ENCODE measurements at regions not wholly inside any gene's neighbourhood (a gene's known extent, or its start where the extent isn't known, plus 50 kb on each side); places are given as distances from the start of the nearest gene placed in this dataset.
"Not testable (repeated sequence)": the region's sequence is repeated elsewhere in the genome, so short reads cannot be mapped to it uniquely, and the experiment has no call there.

DNA sequence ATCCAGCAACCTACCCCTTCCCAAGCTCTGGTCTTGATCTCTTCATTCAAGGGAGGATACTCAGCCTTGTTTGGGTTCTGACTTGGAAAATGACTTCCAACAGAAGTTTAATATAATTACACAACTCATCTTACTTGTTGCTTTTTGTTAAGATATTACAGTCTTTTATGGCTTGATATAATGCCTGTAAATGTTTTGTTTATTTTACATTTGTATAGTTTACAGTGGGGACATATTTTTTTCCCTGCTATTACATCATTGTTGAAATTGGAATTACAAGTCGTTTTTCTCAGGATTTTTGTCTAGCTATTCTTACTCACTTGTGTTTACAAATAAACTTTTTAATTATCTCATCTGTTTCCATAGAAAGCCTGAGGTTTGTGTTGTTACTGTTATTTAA, 436.0 kb downstream of the CNTNAP4 start:
- no peak overlapping the region for H3K4me3 ChIP-seq (ENCODE audit: low read length)
- TF ChIP-seq, protein P1, sequence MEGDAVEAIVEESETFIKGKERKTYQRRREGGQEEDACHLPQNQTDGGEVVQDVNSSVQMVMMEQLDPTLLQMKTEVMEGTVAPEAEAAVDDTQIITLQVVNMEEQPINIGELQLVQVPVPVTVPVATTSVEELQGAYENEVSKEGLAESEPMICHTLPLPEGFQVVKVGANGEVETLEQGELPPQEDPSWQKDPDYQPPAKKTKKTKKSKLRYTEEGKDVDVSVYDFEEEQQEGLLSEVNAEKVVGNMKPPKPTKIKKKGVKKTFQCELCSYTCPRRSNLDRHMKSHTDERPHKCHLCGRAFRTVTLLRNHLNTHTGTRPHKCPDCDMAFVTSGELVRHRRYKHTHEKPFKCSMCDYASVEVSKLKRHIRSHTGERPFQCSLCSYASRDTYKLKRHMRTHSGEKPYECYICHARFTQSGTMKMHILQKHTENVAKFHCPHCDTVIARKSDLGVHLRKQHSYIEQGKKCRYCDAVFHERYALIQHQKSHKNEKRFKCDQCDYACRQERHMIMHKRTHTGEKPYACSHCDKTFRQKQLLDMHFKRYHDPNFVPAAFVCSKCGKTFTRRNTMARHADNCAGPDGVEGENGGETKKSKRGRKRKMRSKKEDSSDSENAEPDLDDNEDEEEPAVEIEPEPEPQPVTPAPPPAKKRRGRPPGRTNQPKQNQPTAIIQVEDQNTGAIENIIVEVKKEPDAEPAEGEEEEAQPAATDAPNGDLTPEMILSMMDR (IDR thresholded peaks at IDR 0.05; ENCODE audit: insufficient read depth, low read depth, low read length, missing control alignments) = no peak
- DNase-seq (ENCODE audit: low read depth) = no peak

DNA sequence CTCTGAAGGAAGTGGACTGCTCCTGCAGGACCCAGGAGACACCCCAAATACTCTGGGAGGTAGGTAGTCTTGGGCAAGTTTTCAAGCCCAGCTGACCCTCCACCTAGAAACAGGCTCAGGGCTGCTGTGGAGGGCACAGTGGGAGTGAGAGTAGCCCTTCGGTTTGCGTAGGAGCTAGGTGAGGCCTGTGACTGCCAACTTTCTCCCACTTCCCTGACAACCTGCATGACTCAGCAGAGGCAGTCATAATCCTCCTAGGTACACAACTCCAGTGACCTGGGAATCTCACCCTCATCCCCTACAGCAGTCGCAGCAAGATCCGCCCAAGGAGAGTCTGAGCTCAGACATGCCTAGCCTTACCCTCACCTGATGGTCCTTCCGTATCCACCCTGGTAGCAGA, 439.1 kb downstream of the CNTNAP4 start:
- not testable (repeated sequence) for H3K4me3 ChIP-seq (ENCODE audit: low read length)
- DNase-seq (ENCODE audit: low read depth) = peak; percentile 58

DNA sequence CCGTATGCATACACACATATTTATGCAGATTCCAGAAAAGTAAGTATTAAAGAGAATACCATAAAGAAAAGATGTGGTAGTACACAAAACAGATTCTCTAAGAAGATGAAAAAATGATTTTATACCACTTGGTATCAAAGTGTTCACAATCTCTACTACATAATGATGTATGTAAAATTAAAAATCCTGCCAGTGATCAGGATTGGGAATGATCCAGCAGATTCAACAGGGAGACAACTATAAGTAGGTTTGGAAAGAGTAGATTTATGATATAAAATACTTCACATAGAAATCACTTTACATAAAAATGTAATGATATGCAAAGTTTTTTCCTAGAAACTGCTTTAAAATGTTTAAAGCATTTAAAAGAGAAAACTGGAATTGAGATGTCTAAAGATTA, 447.0 kb downstream of the CNTNAP4 start:
- H3K4me3 ChIP-seq (ENCODE audit: low read length) = no peak overlapping the region
- no peak for DNase-seq (ENCODE audit: low read depth)
- TF ChIP-seq, protein P1 (IDR thresholded peaks at IDR 0.05; ENCODE audit: insufficient read depth, low read depth, low read length, missing control alignments) = no peak

DNA sequence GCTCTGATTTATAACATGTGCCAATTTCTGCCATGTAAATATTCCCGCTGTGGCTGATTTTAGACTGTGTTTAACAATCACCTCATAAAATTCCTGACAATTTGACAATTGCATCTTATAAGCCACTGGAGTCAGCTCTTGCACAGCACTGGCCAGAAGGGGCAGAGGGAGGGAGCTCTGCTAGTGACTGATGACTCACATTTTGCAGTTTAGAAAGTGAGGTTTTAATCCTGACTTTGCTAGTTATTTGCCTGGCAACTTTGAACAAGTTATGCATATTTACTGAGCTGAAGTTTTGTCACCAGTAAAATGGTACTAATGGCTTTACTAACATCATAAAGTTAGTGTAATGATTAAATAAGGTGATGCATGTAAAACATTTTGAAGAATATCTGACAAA, 452.3 kb downstream of the CNTNAP4 start:
- DNase-seq (ENCODE audit: low read depth) = peak; percentile 47
- H3K4me3 ChIP-seq (ENCODE audit: low read length) = no peak overlapping the region
- TF ChIP-seq, protein P1 (IDR thresholded peaks at IDR 0.05; ENCODE audit: insufficient read depth, low read depth, low read length, missing control alignments) = peak; percentile 15

DNA sequence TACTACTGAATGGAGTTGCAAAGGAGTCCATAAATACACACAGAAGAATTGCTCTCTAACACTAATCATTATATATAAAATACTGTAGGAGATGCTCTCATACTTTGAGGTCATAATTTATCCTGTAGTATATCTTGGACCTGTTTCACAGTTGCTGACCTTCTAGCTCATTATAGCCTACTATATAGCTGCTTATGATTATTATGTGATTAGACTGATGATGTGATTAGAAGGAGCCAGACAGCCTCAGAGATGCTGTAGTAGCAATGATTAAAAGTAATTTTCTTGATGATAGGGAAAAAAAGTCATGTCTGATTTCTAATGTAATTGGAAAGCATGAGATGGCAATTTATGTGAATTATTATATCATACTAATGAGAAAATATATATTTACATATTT, 455.7 kb downstream of the CNTNAP4 start:
- H3K4me3 ChIP-seq (ENCODE audit: low read length) = no peak overlapping the region
- TF ChIP-seq, protein P1 (IDR thresholded peaks at IDR 0.05; ENCODE audit: insufficient read depth, low read depth, low read length, missing control alignments) = no peak
- DNase-seq (ENCODE audit: low read depth) = no peak

DNA sequence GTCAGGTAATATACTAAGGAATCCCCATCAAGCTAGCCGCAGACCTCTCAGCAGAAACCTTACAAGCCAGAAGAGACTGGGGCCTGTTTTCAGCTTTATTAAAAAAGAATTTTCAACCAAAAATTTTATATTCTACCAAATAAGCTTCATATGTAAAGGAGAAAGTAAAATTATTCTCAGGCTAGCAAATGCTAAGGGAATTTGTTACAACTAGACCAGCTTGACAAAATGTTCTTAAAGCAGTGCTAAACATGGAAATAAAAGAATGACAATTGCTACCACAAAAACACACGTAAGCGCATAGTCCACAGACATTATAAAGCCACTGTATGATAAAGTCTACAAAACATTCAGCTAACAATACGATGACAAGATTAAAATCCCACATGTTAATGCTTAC, 449.4 kb upstream of the MON1B start:
- H3K4me3 ChIP-seq (ENCODE audit: low read length) = no peak overlapping the region
- TF ChIP-seq, protein P1 (IDR thresholded peaks at IDR 0.05; ENCODE audit: insufficient read depth, low read depth, low read length, missing control alignments) = no peak
- no peak for DNase-seq (ENCODE audit: low read depth)

DNA sequence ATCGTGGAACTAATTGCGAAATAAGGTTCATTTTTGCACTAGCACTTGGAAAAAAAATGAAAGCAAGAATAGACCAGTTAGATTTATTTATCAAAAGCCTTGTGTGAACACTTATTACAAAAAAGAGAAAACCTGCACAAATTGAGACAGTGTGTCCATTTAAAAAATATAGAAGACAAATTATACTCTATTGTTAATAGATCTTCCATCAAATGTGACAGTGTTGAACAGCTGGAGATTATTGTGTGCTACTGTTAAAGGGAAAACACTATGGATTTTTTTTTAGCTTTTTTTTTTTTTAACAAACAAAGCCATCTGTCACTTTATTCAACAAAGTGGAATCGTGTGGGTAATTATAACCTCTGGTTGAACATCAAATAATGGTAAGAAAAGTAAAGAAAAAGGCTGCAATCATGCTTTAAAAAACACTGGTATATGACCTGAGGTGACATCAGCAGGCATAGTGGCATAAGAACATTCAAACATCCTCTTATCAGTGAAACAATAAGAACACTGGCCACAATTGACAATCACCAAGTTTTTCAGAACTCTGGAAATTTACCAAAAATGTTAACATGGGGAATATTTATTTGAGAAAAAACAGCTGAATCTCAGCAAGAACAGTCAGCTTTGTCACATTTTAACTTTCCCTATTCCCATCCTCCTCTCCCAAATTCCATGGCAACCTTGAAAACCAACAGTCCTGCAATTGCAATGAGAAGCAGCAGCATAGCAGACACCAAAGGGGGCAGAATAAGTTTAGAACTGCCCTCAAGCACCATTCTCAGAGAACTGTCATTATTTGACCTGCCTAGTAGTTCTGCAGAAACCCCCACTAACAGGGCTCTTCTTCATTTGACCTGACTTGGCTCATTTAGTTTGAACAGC, 442.3 kb upstream of the MON1B start:
- TF ChIP-seq, protein P1 (IDR thresholded peaks at IDR 0.05; ENCODE audit: insufficient read depth, low read depth, low read length, missing control alignments) = no peak
- no peak overlapping the region for H3K4me3 ChIP-seq (ENCODE audit: low read length)
- no peak for DNase-seq (ENCODE audit: low read depth)
